HUES48 (cell line): ENCODE measurements at regions not wholly inside any gene's neighbourhood (a gene's known extent, or its start where the extent isn't known, plus 50 kb on each side); places are given as distances from the start of the nearest gene placed in this dataset.

ENCODE experiments used
- H3K27ac ChIP-seq: one replicate; pipeline ENCODE4 v1.7.0; 2013; ENCODE audit warnings: low read depth, low read length, inconsistent platforms
- H3K27me3 ChIP-seq: 2 replicates; pipeline ENCODE4 v1.6.1; 2013; ENCODE audit warnings: mild to moderate bottlenecking, low read length; ENCODE audit not compliant: control insufficient read depth, insufficient read depth
- H3K36me3 ChIP-seq: 2 replicates; pipeline ENCODE4 v1.6.1; 2013; ENCODE audit warnings: low read length; ENCODE audit not compliant: control insufficient read depth, insufficient read depth
- H3K4me1 ChIP-seq: 2 replicates; pipeline ENCODE4 v1.6.1; 2013; ENCODE audit warnings: mild to moderate bottlenecking, low read length; ENCODE audit not compliant: control insufficient read depth, insufficient read depth
- H3K4me3 ChIP-seq: 2 replicates; pipeline ENCODE4 v1.5.1; 2013; ENCODE audit warnings: mild to moderate bottlenecking, low read depth, low read length
- H3K9ac ChIP-seq: 2 replicates; pipeline ENCODE4 v1.6.1; 2013; ENCODE audit warnings: mild to moderate bottlenecking, low read depth, low read length, moderate library complexity
- H3K9me3 ChIP-seq: 2 replicates; pipeline ENCODE4 v1.6.1; 2013; ENCODE audit warnings: low read length; ENCODE audit not compliant: control insufficient read depth, insufficient read depth

GRCh38 chr10:21160116-21160515 lies 263.0 kb upstream of the NEBL start:
- Histone ChIP-seq H3K36me3 (no peaks in the 10 kb centered on the region), H3K4me1 (peaks cover 14% of the 10 kb centered on the region), H3K4me3 (no peak overlapping the region), H3K27me3 (no peaks in the 10 kb centered on the region), H3K9ac (no peak overlapping the region), H3K9me3 (peaks cover 10% of the 10 kb centered on the region; the same call in 1 of the 2 replicates), H3K27ac (no peak overlapping the region)

GRCh38 chr10:21159669-21160068 lies 262.6 kb upstream of the NEBL start:
- Histone ChIP-seq H3K4me1 (peaks cover 14% of the 10 kb centered on the region), H3K36me3 (no peaks in the 10 kb centered on the region), H3K27me3 (no peaks in the 10 kb centered on the region), H3K9me3 (peaks cover 10% of the 10 kb centered on the region; the same call in 1 of the 2 replicates), H3K27ac (no peak overlapping the region), H3K4me3 (no peak overlapping the region), H3K9ac (no peak overlapping the region)

GRCh38 chr10:21158301-21158700 lies 261.2 kb upstream of the NEBL start:
- Histone ChIP-seq H3K9me3 (peaks cover 10% of the 10 kb centered on the region; the same call in 1 of the 2 replicates), H3K27me3 (no peaks in the 10 kb centered on the region), H3K4me1 (peaks cover 14% of the 10 kb centered on the region), H3K4me3 (no peak overlapping the region), H3K36me3 (no peaks in the 10 kb centered on the region), H3K9ac (no peak overlapping the region), H3K27ac (no peak overlapping the region)

- H3K27ac ChIP-seq = no peak overlapping the region
- no peak overlapping the region for H3K9ac ChIP-seq
- no peaks in the 10 kb centered on the region for H3K36me3 ChIP-seq
- H3K9me3 ChIP-seq = peaks cover 7% of the 10 kb centered on the region; the same call in 1 of the 2 replicates
- H3K27me3 ChIP-seq = no peaks in the 10 kb centered on the region
- peaks cover 14% of the 10 kb centered on the region for H3K4me1 ChIP-seq
- no peak overlapping the region for H3K4me3 ChIP-seq
Observed at GRCh38 chr10:21157664-21158063, 260.6 kb upstream of the NEBL start.

GRCh38 chr10:21150166-21150565 lies 253.1 kb upstream of the NEBL start:
- Histone ChIP-seq H3K27me3 (no peaks in the 10 kb centered on the region), H3K4me3 (no peak overlapping the region), H3K27ac (no peak overlapping the region), H3K9ac (no peak overlapping the region), H3K9me3 (no peaks in the 10 kb centered on the region), H3K4me1 (peaks cover 13% of the 10 kb centered on the region), H3K36me3 (no peaks in the 10 kb centered on the region)

GRCh38 chr10:21146436-21146789 lies 249.3 kb upstream of the NEBL start:
- Histone ChIP-seq H3K36me3 (no peaks in the 10 kb centered on the region), H3K9me3 (no peaks in the 10 kb centered on the region), H3K4me3 (no peak overlapping the region), H3K27me3 (no peaks in the 10 kb centered on the region), H3K4me1 (peaks cover 21% of the 10 kb centered on the region), H3K9ac (no peak overlapping the region), H3K27ac (no peak overlapping the region)

- Histone ChIP-seq H3K4me3 (no peak overlapping the region), H3K27me3 (no peaks in the 10 kb centered on the region), H3K27ac (no peak overlapping the region), H3K36me3 (no peaks in the 10 kb centered on the region), H3K9me3 (no peaks in the 10 kb centered on the region), H3K9ac (no peak overlapping the region), H3K4me1 (peaks cover 21% of the 10 kb centered on the region)
Observed at GRCh38 chr10:21145751-21146435, 248.8 kb upstream of the NEBL start.

GRCh38 chr10:21144047-21144446 lies 246.9 kb upstream of the NEBL start:
- H3K36me3 ChIP-seq = no peaks in the 10 kb centered on the region
- no peak overlapping the region for H3K9ac ChIP-seq
- H3K4me1 ChIP-seq = peaks cover 21% of the 10 kb centered on the region
- no peak overlapping the region for H3K27ac ChIP-seq
- no peaks in the 10 kb centered on the region for H3K9me3 ChIP-seq
- H3K27me3 ChIP-seq = no peaks in the 10 kb centered on the region
- H3K4me3 ChIP-seq = no peak overlapping the region

GRCh38 chr10:21141946-21142492 lies 244.9 kb upstream of the NEBL start:
- Histone ChIP-seq H3K9ac (no peak overlapping the region), H3K36me3 (no peaks in the 10 kb centered on the region), H3K27ac (no peak overlapping the region), H3K4me1 (peaks cover 21% of the 10 kb centered on the region), H3K4me3 (no peak overlapping the region), H3K27me3 (no peaks in the 10 kb centered on the region), H3K9me3 (no peaks in the 10 kb centered on the region)

- Histone ChIP-seq H3K27ac (no peak overlapping the region), H3K9ac (no peak overlapping the region), H3K4me1 (0 out of 2 replicates have a peak, but pooled peaks cover 8% of the 10 kb centered on the region), H3K36me3 (no peaks in the 10 kb centered on the region), H3K9me3 (no peaks in the 10 kb centered on the region), H3K4me3 (no peak overlapping the region), H3K27me3 (no peaks in the 10 kb centered on the region)
Observed at GRCh38 chr10:21138769-21139340, 241.7 kb upstream of the NEBL start.
